HG03196 (cell line): ENCODE measurements at regions not wholly inside any gene's neighbourhood (a gene's known extent, or its start where the extent isn't known, plus 50 kb on each side); places are given as distances from the start of the nearest gene placed in this dataset.

ENCODE experiments used
- ATAC-seq: cut with Tn5 transposase; IDR thresholded peaks from one replicate; pipeline ENCODE4 v1.9.1; 2021; ENCODE audit not compliant: unreplicated experiment

- ATAC-seq: no peak
Observed at GRCh38 chr12:25819691-25820090, 138.8 kb upstream of the RASSF8 start.

GRCh38 chr12:25822281-25822680, 136.2 kb upstream of the RASSF8 start:
- ATAC-seq: no peak

GRCh38 chr12:25824734-25825133, 133.7 kb upstream of the RASSF8 start:
- no peak for ATAC-seq

- ATAC-seq: no peak
Observed at GRCh38 chr12:25825446-25825845, 133.0 kb upstream of the RASSF8 start.

- ATAC-seq: no peak
Observed at GRCh38 chr12:25827141-25827540, 131.3 kb upstream of the RASSF8 start.

GRCh38 chr12:25827747-25828146, 130.7 kb upstream of the RASSF8 start:
- no peak for ATAC-seq

GRCh38 chr12:25828188-25828587, 130.3 kb upstream of the RASSF8 start:
- no peak for ATAC-seq

GRCh38 chr12:25829192-25829591, 129.3 kb upstream of the RASSF8 start:
- ATAC-seq: no peak

- ATAC-seq: no peak
Observed at GRCh38 chr12:25830456-25830855, 128.0 kb upstream of the RASSF8 start.

GRCh38 chr12:25833657-25834056, 124.8 kb upstream of the RASSF8 start:
- ATAC-seq: no peak

- ATAC-seq: no peak
Observed at GRCh38 chr12:25835385-25835784, 123.1 kb upstream of the RASSF8 start.

- ATAC-seq: no peak
Observed at GRCh38 chr12:25838007-25838406, 120.5 kb upstream of the RASSF8 start.

- ATAC-seq: no peak
Observed at GRCh38 chr12:25839470-25839869, 119.0 kb upstream of the RASSF8 start.

GRCh38 chr12:25840678-25841465, 117.6 kb upstream of the RASSF8 start:
- no peak for ATAC-seq

GRCh38 chr12:25842254-25842653, 116.2 kb upstream of the RASSF8 start:
- ATAC-seq: no peak

- no peak for ATAC-seq
Observed at GRCh38 chr12:25843976-25844375, 114.5 kb upstream of the RASSF8 start.

GRCh38 chr12:25845415-25845814, 113.1 kb upstream of the RASSF8 start:
- no peak for ATAC-seq

- no peak for ATAC-seq
Observed at GRCh38 chr12:25852792-25853191, 105.7 kb upstream of the RASSF8 start.

GRCh38 chr12:25853316-25854095, 105.0 kb upstream of the RASSF8 start:
- no peak for ATAC-seq

GRCh38 chr12:25854991-25855390, 103.5 kb upstream of the RASSF8 start:
- no peak for ATAC-seq

- no peak for ATAC-seq
Observed at GRCh38 chr12:25855716-25856115, 102.8 kb upstream of the RASSF8 start.

GRCh38 chr12:25859976-25860375, 98.5 kb upstream of the RASSF8 start:
- no peak for ATAC-seq
